Spleen (tissue), 11 donors: ENCODE measurements at regions not wholly inside any gene's neighbourhood (a gene's known extent, or its start where the extent isn't known, plus 50 kb on each side); places are given as distances from the start of the nearest gene placed in this dataset.

ENCODE experiments used
- DNase-seq: peaks from one replicate; pipeline ENCODE4 v3.0.0-alpha.2; 2020
- H3K27ac ChIP-seq, 8 donors: fragments of 200-600 bp; sonication (generic) in 7 of 8; 1 replicate in 4 of 8; 2 replicates in 4 of 8; pipeline versions ENCODE4 v1.5.0 to v1.8.0; 2016 to 2021; ENCODE audit warnings: inconsistent platforms in 4 of 8, mild to moderate bottlenecking in 4 of 8, moderate library complexity in 1 of 8
- H3K27me3 ChIP-seq, 7 donors: fragments of 200-600 bp; sonication (generic) in 6 of 7; replicated peaks in 1 of 7; 1 replicate in 4 of 7; 2 replicates in 3 of 7; pipeline versions ENCODE4 v1.5.0 to v1.8.0; 2016 to 2021; ENCODE audit warnings: inconsistent platforms in 3 of 7, mild to moderate bottlenecking in 1 of 7
- H3K36me3 ChIP-seq, 6 donors: fragments of 200-600 bp; sonication (generic) in 5 of 6; 1 replicate in 4 of 6; 2 replicates in 2 of 6; pipeline versions ENCODE4 v1.5.0 to v1.8.0; 2016 to 2021; ENCODE audit warnings: inconsistent platforms in 2 of 6
- H3K4me1 ChIP-seq, 6 donors: fragments of 200-600 bp; sonication (generic) in 5 of 6; 1 replicate in 3 of 6; 2 replicates in 3 of 6; pipeline versions ENCODE4 v1.5.0 to v1.8.0; 2016 to 2021; ENCODE audit warnings: inconsistent platforms in 3 of 6
- H3K4me3 ChIP-seq, 8 donors: fragments of 200-600 bp; sonication (generic) in 7 of 8; 1 replicate in 4 of 8; 2 replicates in 4 of 8; pipeline versions ENCODE4 v1.5.0 to v1.8.0; 2016 to 2021; ENCODE audit warnings: inconsistent platforms in 4 of 8, mild to moderate bottlenecking in 4 of 8, moderate library complexity in 2 of 8
- H3K9me3 ChIP-seq, 8 donors: fragments of 200-600 bp; sonication (generic) in 7 of 8; 1 replicate in 4 of 8; 2 replicates in 4 of 8; pipeline versions ENCODE4 v1.5.0 to v1.8.0; 2016 to 2021; ENCODE audit warnings: inconsistent platforms in 4 of 8
- CTCF ChIP-seq, 11 experiments: fragments of 200-600 bp in 7 of 11; fragments of 450-650 bp in 4 of 11; sonication (generic) in 4 of 11; IDR thresholded peaks in 8 of 11; conservative IDR thresholded peaks in 3 of 11; 1 replicate in 7 of 11; 2 replicates in 4 of 11; pipeline versions ENCODE4 v1.4.0 to v1.8.0; 2016 to 2021; ENCODE audit warnings: antibody characterized with exemption in 11 of 11, inconsistent platforms in 4 of 11, mild to moderate bottlenecking in 1 of 11
- POLR2A ChIP-seq, 3 donors: fragments of 450-650 bp; IDR thresholded peaks; one replicate each; pipeline ENCODE4 v1.5.1; 2017; ENCODE audit warnings: antibody characterized with exemption in 3 of 3, mild to moderate bottlenecking in 1 of 3
- POLR2AphosphoS5 ChIP-seq, 3 donors: sonication (generic); formaldehyde crosslinking; IDR thresholded peaks; one replicate each; pipeline ENCODE4 v1.5.1; 2017; ENCODE audit warnings: antibody characterized with exemption in 3 of 3
- WGBS, 5 donors: extraction: QIAGEN DNeasy Blood & Tissue Kit in 3 of 5; methylation state at CpG; one replicate each; pipeline versions ENCODE4 v1.1.5 to v1.1.7; 2013 to 2018; 5-methylcytosine and 5-hydroxymethylcytosine counted together
- intact Hi-C: fragments of 100-400 bp; cut with DNase I; formaldehyde crosslinking; loops from one replicate; pipeline ENCODE4 v1.15.0; 2023; ENCODE audit warnings: low total_unique reads
- donor health status: healthy with polysubstance abuse.
- donor health status: DM: no; HTN: no; CAD: no; lungs with moderate emphysema.
- donor health status: DM: no; HTN: no; CAD: no.
- donor health status: Bipolar disorder and iron deficiency.
- donor health status: healthy.
- donor health status: DM: no; HTN: no; CAD: no.
- donor health status: DM: yes; HTN: yes; CAD: no.

DNA sequence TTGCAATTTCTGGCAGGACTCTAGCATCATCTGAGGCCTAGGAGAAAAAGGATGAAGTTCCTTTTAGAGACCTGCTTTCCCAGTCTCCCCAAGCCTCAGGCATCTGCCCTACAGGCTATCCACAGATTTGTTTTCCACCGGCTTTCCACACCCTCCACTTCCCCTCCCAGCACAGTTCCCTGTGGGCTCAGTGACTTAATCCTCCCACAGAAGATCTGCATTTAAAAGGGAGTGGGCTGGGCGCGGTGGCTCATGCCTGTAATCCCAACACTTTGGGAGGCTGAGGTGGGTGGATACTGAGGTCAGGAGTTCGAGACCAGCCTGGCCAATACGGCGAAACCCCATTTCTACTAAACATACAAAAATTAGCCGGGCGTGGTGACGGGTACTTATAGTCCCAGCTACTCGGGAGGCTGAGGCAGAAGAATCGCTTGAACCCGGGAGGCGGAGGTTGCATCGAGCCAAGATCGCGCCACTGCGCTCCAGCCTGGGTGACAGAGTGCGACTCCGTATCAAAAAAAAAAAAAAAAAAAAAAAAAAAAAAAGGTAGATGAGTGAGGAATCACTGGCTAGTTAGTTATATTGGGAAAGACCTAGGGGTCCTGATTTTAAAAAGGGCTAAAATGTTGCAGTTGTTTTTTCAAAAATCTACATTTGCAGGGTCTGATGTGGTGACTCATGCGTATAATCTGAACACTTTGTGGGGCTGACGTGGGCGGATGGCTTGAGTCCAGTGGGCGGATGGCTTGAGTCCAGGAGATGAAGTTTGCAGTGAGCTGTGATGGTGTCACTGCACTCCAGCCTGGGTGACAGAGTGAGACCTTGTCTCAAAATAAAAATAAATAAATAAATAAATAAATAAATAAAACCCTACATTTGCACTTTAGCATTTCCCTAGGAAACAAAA lies 119.5 kb downstream of the BAMBI start:
- WGBS, 5 donors, result 90 to 95% (median 92%) methylated on average over 23 of the region's 23 CpGs
- no peak overlapping the region for H3K4me3 ChIP-seq
- H3K27me3 ChIP-seq, result no peaks in the 10 kb centered on the region
- intact Hi-C loops, result no loop called here
- no peaks in the 10 kb centered on the region for H3K36me3 ChIP-seq
- DNase-seq, result no peak
- H3K4me1 ChIP-seq, result no peaks in the 10 kb centered on the region
- no peaks in the 10 kb centered on the region for H3K9me3 ChIP-seq
- TF ChIP-seq POLR2AphosphoS5 (IDR thresholded peaks at IDR 0.05) (no peak), POLR2A (IDR thresholded peaks at IDR 0.05) (no peak), CTCF (IDR thresholded peaks at IDR 0.05 in 8 of 11, conservative IDR thresholded peaks at IDR 0.05 in 3 of 11) (no peak)
- H3K27ac ChIP-seq, result no peak overlapping the region

DNA sequence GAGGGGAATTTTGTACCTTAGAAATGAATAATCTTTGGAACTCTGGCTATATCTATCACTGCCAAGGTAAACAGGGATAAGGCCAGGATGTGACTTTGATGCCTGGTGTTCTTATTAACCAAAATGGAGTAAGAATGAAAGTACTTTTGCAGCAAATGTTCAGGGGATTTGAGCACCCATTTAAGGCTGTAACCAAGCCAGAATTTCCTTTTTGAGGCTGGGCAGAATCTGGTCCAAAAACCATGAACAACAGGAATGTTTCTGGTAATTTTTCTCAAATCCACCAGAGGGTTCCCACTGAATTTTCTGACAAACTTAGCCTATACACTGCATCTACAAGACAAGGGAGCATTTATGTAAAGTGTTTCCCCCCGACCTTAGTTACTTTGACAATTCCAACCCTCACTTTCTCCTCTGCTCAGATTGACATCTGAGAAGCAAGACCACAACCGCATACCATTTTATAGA lies 120.6 kb downstream of the BAMBI start:
- 68 to 85% (median 76%) methylated on average over 2 of the region's 2 CpGs for WGBS, 5 donors
- no peak for DNase-seq
- no peaks in the 10 kb centered on the region for H3K27me3 ChIP-seq
- no peak overlapping the region for H3K4me3 ChIP-seq
- H3K9me3 ChIP-seq, result no peaks in the 10 kb centered on the region
- intact Hi-C loops, result no loop called here
- no peak overlapping the region for H3K27ac ChIP-seq
- no peaks in the 10 kb centered on the region for H3K4me1 ChIP-seq
- TF ChIP-seq CTCF (IDR thresholded peaks at IDR 0.05 in 8 of 11, conservative IDR thresholded peaks at IDR 0.05 in 3 of 11), result no peak
- H3K36me3 ChIP-seq, result no peaks in the 10 kb centered on the region

DNA sequence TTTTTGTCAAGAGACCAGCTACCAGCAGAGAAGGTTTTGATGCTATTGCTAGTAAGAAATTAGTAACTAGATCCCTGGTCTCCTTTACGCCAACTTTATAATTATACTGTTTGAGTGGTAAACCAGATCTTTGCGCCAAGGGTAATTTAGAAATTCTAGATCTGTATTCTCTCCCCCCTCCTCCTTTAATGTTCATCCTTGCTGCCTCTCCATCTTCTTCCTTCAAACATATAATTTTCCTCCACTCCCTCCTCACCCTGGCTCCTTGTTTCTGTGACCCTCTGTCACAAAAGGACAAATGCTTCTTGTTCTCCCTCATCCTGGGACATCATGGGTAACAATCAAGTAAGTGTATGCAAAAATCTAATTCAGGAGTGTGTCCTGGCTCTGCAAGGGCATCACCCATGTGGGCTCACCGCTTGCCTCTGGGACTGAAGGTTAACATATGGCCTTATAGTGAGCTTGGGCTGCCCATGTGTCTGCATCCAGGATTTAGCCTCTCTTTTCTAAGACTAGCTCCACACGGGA lies 121.2 kb downstream of the BAMBI start:
- no peak for DNase-seq
- WGBS, 5 donors, result 89 to 98% (median 90%) methylated on average over 4 of the region's 4 CpGs
- Histone ChIP-seq H3K36me3 (no peaks in the 10 kb centered on the region), H3K9me3 (no peaks in the 10 kb centered on the region), H3K27ac (no peak overlapping the region), H3K4me3 (no peak overlapping the region), H3K27me3 (no peaks in the 10 kb centered on the region), H3K4me1 (no peaks in the 10 kb centered on the region)
- intact Hi-C loops, result no loop called here
- no peak for TF ChIP-seq POLR2A (IDR thresholded peaks at IDR 0.05)
- no peak for TF ChIP-seq CTCF (IDR thresholded peaks at IDR 0.05 in 8 of 11, conservative IDR thresholded peaks at IDR 0.05 in 3 of 11)
- TF ChIP-seq POLR2AphosphoS5 (IDR thresholded peaks at IDR 0.05), result no peak

DNA sequence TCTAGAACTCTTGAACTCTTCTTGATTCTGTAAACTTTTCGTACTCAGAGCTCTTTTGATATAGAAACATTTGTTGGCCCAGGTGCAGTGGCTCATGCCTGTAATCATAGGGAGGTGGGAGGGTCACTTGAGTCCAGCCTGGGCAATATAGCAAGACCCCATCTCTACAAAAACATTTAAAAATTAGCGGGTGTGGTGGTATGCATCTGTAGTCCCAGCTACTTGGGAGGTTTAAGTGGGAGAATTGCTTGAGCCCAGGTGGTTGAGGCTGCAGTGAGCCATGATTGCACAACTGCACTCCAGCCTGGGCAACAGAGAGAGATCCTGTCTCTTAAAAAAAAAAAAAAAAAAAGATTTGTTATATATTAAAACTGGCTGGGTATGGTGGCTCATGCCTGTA lies 121.6 kb downstream of the BAMBI start:
- H3K27ac ChIP-seq, result no peak overlapping the region
- no peaks in the 10 kb centered on the region for H3K36me3 ChIP-seq
- no peaks in the 10 kb centered on the region for H3K4me1 ChIP-seq
- no peak for DNase-seq
- H3K4me3 ChIP-seq, result no peak overlapping the region
- intact Hi-C loops, result no loop called here
- no peaks in the 10 kb centered on the region for H3K27me3 ChIP-seq
- 92 to 100% (median 97%) methylated on average over 2 of the region's 2 CpGs for WGBS, 5 donors
- H3K9me3 ChIP-seq, result no peaks in the 10 kb centered on the region
- TF ChIP-seq CTCF (IDR thresholded peaks at IDR 0.05 in 8 of 11, conservative IDR thresholded peaks at IDR 0.05 in 3 of 11) (no peak), POLR2A (IDR thresholded peaks at IDR 0.05) (no peak), POLR2AphosphoS5 (IDR thresholded peaks at IDR 0.05) (no peak)
